Breast epithelium (tissue), 4 donors: ENCODE measurements at regions not wholly inside any gene's neighbourhood (a gene's known extent, or its start where the extent isn't known, plus 50 kb on each side); places are given as distances from the start of the nearest gene placed in this dataset.
"Not testable (repeated sequence)": the region's sequence is repeated elsewhere in the genome, so short reads cannot be mapped to it uniquely, and the experiment has no call there.

Experiments used
- DNase-seq, 2 donors: peaks; one replicate each; pipeline ENCODE4 v3.0.0-alpha.2; 2019; ENCODE audit warnings: low spot score in 2 of 2
- H3K27ac ChIP-seq, 2 donors: fragments of 200-600 bp; sonication (generic) in 1 of 2; one replicate each; pipeline ENCODE4 v1.5.1; 2016 to 2019; ENCODE audit warnings: mild to moderate bottlenecking in 1 of 2
- H3K27me3 ChIP-seq, 2 donors: fragments of 200-600 bp; sonication (generic) in 1 of 2; one replicate each; pipeline versions ENCODE4 v1.5.1 to v1.6.0; 2017 to 2019; ENCODE audit warnings: control low read depth in 1 of 2, mild to moderate bottlenecking in 1 of 2
- H3K36me3 ChIP-seq: fragments of 200-600 bp; one replicate; pipeline ENCODE4 v1.5.1; 2019
- H3K4me1 ChIP-seq, 2 donors: fragments of 200-600 bp; sonication (generic); one replicate each; pipeline ENCODE4 v1.5.1; 2016 to 2019; ENCODE audit warnings: control low read depth in 1 of 2
- H3K4me3 ChIP-seq, 3 donors: fragments of 200-600 bp; sonication (generic); 1 replicate in 2 of 3; 2 replicates in 1 of 3; pipeline ENCODE4 v1.5.1; 2016 to 2019; ENCODE audit warnings: mild to moderate bottlenecking in 3 of 3, moderate library complexity in 2 of 3
- H3K9me3 ChIP-seq, 2 donors: fragments of 200-600 bp; sonication (generic) in 1 of 2; one replicate each; pipeline ENCODE4 v1.5.1; 2016 to 2019; ENCODE audit warnings: control low read depth in 1 of 2
- POLR2A ChIP-seq: fragments of 450-650 bp; IDR thresholded peaks from one replicate; pipeline ENCODE4 v1.6.1; 2016; ENCODE audit warnings: antibody characterized with exemption, mild to moderate bottlenecking, moderate library complexity
- POLR2AphosphoS5 ChIP-seq, 3 donors: sonication (generic); formaldehyde crosslinking; IDR thresholded peaks; one replicate each; pipeline ENCODE4 v1.6.1; 2017; ENCODE audit warnings: antibody characterized with exemption in 3 of 3
- intact Hi-C: fragments of 100-400 bp; cut with DNase I; formaldehyde crosslinking; loops from one replicate; pipeline ENCODE4 v1.15.1; 2023; ENCODE audit warnings: low total_unique reads
- TF ChIP-seq, protein P1 (sequence below), 3 donors: fragments of 450-650 bp; IDR thresholded peaks; one replicate each; pipeline ENCODE4 v1.5.1; 2016 to 2017; ENCODE audit warnings: antibody characterized with exemption in 3 of 3, mild to moderate bottlenecking in 3 of 3, moderate library complexity in 3 of 3

DNA sequence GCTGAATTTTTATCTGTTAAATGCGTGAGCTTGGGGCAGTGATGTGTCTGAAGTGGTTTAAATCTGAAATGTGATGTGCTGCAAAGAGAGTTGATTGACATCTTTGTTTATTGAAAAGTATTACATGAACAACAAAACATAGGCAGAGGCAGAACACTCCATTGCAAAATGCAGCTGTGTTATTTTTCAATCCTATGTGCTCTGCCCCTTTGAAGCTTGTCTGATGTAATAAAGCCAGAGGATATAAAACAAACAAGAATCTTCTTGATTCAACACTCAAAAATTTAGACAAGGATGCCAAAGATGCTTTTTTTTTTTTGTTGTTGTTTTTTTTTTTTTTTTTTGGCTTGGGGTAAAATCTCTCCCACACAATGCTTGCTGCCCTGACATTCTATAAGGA is 482.4 kb upstream of the MMS22L start:
- intact Hi-C loops = no loop called here
- TF ChIP-seq POLR2AphosphoS5 (IDR thresholded peaks at IDR 0.05) (no peak), POLR2A (no peak)
- TF ChIP-seq, protein P1, sequence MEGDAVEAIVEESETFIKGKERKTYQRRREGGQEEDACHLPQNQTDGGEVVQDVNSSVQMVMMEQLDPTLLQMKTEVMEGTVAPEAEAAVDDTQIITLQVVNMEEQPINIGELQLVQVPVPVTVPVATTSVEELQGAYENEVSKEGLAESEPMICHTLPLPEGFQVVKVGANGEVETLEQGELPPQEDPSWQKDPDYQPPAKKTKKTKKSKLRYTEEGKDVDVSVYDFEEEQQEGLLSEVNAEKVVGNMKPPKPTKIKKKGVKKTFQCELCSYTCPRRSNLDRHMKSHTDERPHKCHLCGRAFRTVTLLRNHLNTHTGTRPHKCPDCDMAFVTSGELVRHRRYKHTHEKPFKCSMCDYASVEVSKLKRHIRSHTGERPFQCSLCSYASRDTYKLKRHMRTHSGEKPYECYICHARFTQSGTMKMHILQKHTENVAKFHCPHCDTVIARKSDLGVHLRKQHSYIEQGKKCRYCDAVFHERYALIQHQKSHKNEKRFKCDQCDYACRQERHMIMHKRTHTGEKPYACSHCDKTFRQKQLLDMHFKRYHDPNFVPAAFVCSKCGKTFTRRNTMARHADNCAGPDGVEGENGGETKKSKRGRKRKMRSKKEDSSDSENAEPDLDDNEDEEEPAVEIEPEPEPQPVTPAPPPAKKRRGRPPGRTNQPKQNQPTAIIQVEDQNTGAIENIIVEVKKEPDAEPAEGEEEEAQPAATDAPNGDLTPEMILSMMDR (IDR thresholded peaks at IDR 0.05) = no peak
- H3K36me3 ChIP-seq = no peaks in the 10 kb centered on the region
- no peak overlapping the region for H3K27ac ChIP-seq
- no peaks in the 10 kb centered on the region for H3K9me3 ChIP-seq
- no peak overlapping the region for H3K4me3 ChIP-seq
- no peaks in the 10 kb centered on the region for H3K27me3 ChIP-seq
- DNase-seq = no peak
- H3K4me1 ChIP-seq = no peaks in the 10 kb centered on the region

DNA sequence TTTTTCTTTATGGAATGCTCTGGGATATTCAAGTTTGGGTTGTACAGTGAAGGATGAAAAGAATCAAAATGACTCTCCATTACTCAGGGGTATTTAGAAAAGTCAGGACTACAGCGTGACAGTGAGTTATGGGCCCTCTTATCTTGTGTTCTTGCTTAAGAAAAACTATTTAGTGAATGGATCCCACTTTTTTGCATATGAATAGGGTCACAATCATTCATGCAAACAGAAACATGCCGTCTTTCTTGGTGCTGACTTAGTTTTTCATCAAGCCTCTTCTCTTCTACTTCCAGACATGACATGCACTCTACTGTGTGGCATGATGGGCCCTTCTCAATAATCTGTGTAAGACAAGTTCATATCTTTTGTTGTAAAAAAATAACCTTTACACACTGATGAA is 488.4 kb upstream of the MMS22L start:
- TF ChIP-seq POLR2A = no peak
- TF ChIP-seq POLR2AphosphoS5 (IDR thresholded peaks at IDR 0.05) = no peak
- TF ChIP-seq, protein P1 (IDR thresholded peaks at IDR 0.05) = no peak
- Histone ChIP-seq H3K9me3 (no peaks in the 10 kb centered on the region), H3K36me3 (no peaks in the 10 kb centered on the region), H3K4me1 (no peaks in the 10 kb centered on the region), H3K27me3 (no peaks in the 10 kb centered on the region), H3K27ac (no peak overlapping the region), H3K4me3 (no peak overlapping the region)
- intact Hi-C loops = no loop called here
- no peak for DNase-seq

DNA sequence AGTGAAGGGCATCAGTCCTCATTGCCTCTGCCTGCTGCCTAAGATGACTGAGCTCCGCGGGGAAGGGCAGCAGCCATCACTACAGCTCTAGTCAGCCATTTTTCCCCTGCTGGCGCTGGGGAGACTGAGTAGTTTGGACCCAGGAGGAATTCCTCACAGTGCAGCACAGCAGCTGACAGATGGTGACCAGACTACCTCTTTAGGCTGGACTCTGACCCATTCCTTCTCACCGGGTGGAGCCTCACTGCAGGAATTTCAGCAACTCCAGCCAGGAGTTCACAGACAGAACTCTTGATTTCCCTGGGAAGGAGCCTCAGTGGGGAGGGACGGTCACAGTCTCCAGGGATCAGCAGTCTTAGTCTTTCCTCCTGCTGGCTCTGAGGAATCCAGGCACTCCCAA is 492.0 kb upstream of the MMS22L start:
- no peak overlapping the region for H3K4me3 ChIP-seq
- TF ChIP-seq, protein P1 (IDR thresholded peaks at IDR 0.05) = no peak
- intact Hi-C loops = no loop called here

DNA sequence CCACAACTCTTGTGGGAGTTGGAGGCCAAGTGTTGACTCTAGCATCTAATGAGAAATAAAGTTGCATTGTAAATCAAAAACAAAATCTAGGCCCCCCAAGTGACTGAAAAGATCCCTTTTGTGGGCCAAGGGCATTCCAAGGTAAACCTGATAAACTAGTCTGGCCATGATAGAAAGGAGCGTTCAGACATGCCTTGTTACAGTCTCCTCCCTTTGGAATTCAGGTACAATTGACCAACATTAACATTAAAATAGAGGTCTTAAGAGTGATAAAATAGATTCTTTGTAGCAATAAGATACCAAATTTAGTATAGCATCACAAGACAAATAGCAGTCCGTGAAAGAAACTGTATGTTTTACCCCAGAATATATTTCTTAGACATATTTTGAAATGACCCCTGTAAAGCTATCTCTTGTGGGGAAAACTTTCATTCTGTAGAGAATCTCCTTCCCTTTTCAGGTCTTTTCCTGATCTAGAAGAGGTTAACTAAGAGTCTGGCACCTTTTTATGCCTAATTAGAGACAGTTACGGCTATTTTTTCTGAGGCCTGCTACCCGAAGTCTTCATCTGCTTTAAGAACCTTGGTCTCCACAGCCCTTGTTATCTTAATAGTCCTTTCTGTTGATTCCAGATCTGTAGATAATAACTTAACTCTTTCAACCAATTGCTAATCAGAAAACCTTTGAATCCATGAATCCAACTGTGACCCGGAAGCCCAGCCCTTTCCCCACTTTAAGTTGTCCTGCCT is 495.4 kb upstream of the MMS22L start:
- no peak for DNase-seq
- no peaks in the 10 kb centered on the region for H3K9me3 ChIP-seq
- no peaks in the 10 kb centered on the region for H3K27me3 ChIP-seq
- no peak overlapping the region for H3K4me3 ChIP-seq
- TF ChIP-seq, protein P1 (IDR thresholded peaks at IDR 0.05) = no peak
- TF ChIP-seq POLR2A (no peak), POLR2AphosphoS5 (IDR thresholded peaks at IDR 0.05) (no peak)
- intact Hi-C loops = no loop called here
- H3K36me3 ChIP-seq = no peaks in the 10 kb centered on the region
- no peaks in the 10 kb centered on the region for H3K4me1 ChIP-seq
- H3K27ac ChIP-seq = no peak overlapping the region

More for the DNA sequence above, 492.0 kb upstream of the MMS22L start:
- Histone ChIP-seq H3K36me3 (no peaks in the 10 kb centered on the region), H3K4me1 (no peaks in the 10 kb centered on the region), H3K27me3 (no peaks in the 10 kb centered on the region), H3K27ac (no peak overlapping the region), H3K9me3 (no peaks in the 10 kb centered on the region)
- no peak for DNase-seq

DNA sequence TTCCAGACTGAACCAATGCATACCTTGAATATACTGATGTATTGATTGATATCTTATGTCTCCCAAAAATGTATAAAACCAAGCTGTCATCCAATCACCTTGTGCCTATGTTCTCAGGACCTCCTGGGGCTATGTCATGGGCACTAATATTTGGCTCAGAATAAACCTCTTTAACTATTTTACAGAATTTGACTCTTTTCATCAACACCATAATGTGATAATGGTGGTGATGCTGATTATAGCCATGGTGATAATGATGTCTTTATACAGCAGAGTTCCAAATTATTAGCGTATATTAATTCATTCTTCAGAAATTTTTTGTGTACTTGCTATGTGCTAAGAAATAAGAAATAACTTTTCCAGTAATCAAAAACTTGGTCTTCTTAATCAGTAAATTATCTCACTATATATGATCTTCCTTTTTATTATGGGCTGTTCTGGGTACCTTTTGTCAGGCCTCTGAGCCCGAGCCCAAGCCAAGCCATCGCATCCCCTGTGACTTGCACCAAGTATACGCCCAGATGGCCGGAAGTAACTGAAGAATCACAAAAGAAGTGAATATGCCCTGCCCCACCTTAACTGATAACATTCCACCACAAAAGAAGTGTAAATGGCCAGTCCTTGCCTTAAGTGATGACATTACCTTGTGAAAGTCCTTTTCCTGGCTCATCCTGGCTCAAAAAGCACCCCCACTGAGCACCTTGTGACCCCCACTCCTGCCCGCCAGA is 496.2 kb upstream of the MMS22L start:
- H3K4me1 ChIP-seq, H3K9me3 ChIP-seq, intact Hi-C loops, DNase-seq, H3K4me3 ChIP-seq, H3K36me3 ChIP-seq, H3K27me3 ChIP-seq, H3K27ac ChIP-seq: not testable (repeated sequence)
